OCI-LY1 (cell line): ENCODE measurements at regions not wholly inside any gene's neighbourhood (a gene's known extent, or its start where the extent isn't known, plus 50 kb on each side); places are given as distances from the start of the nearest gene placed in this dataset.

Experiments
- H2AFZ ChIP-seq: fragments of 200-600 bp; sonication (generic), shearing (Covaris generic); 2 replicates; pipeline ENCODE4 v1.6.0; 2014; ENCODE audit warnings: antibody characterized with exemption, mild to moderate bottlenecking, low read length
- H3F3A ChIP-seq: fragments of 200-600 bp; sonication (generic), shearing (Covaris generic); 2 replicates; pipeline ENCODE4 v1.6.0; 2014; ENCODE audit warnings: mild to moderate bottlenecking, antibody characterized with exemption, low read length, moderate library complexity; ENCODE audit not compliant: insufficient read depth
- H3K27ac ChIP-seq: fragments of 200-600 bp; sonication (generic); 2 replicates; pipeline ENCODE4 v1.5.1; 2014; ENCODE audit warnings: low read length, mixed run types, mild to moderate bottlenecking, low read depth; ENCODE audit not compliant: poor library complexity, severe bottlenecking
- H3K27me3 ChIP-seq: fragments of 200-600 bp; sonication (generic); 2 replicates; pipeline ENCODE4 v1.6.0; 2014; ENCODE audit warnings: antibody characterized with exemption, mild to moderate bottlenecking, low read length, moderate library complexity; ENCODE audit not compliant: insufficient read depth
- H3K36me3 ChIP-seq: fragments of 200-600 bp; sonication (generic); 2 replicates; pipeline ENCODE4 v1.6.1; 2014; ENCODE audit warnings: mild to moderate bottlenecking, antibody characterized with exemption, low read length, moderate library complexity, mixed read lengths; ENCODE audit not compliant: insufficient read depth
- H3K4me1 ChIP-seq: fragments of 200-600 bp; sonication (generic); 2 replicates; pipeline ENCODE4 v1.5.1; 2014; ENCODE audit warnings: mild to moderate bottlenecking, low read length, moderate library complexity; ENCODE audit not compliant: insufficient read depth, severe bottlenecking
- H3K4me2 ChIP-seq: fragments of 200-600 bp; sonication (generic), shearing (Covaris generic); 2 replicates; pipeline ENCODE4 v1.6.1; 2014; ENCODE audit warnings: low read length
- H3K4me3 ChIP-seq: fragments of 200-600 bp; sonication (generic); 2 replicates; pipeline ENCODE4 v1.5.1; 2014; ENCODE audit warnings: low read length, low read depth, mild to moderate bottlenecking, mixed read lengths; ENCODE audit not compliant: poor library complexity, severe bottlenecking
- H3K79me2 ChIP-seq: fragments of 200-600 bp; shearing (Covaris generic); 2 replicates; pipeline ENCODE4 v1.6.1; 2016; ENCODE audit warnings: mixed run types, low read length, mixed read lengths; ENCODE audit not compliant: insufficient read depth
- H3K9ac ChIP-seq: fragments of 200-600 bp; sonication (generic), shearing (Covaris generic); 2 replicates; pipeline ENCODE4 v1.6.1; 2014; ENCODE audit warnings: mild to moderate bottlenecking, low read length, mixed read lengths
- H3K9me2 ChIP-seq: fragments of 200-600 bp; sonication (generic), shearing (Covaris generic); 2 replicates; pipeline ENCODE4 v1.6.1; 2014; ENCODE audit warnings: low read depth, mild to moderate bottlenecking, low read length, mixed read lengths
- H3K9me3 ChIP-seq: fragments of 200-600 bp; shearing (Covaris generic); 2 replicates; pipeline ENCODE4 v1.6.1; 2014; ENCODE audit warnings: low read length, mixed read lengths
- H4K20me1 ChIP-seq: fragments of 200-600 bp; sonication (generic), shearing (Covaris generic); 2 replicates; pipeline ENCODE4 v1.6.0; 2016; ENCODE audit warnings: mild to moderate bottlenecking, low read length; ENCODE audit not compliant: insufficient read depth
- CTCF ChIP-seq: fragments of 200-600 bp; sonication (generic), shearing (Covaris generic); IDR thresholded peaks from 2 replicates; pipeline ENCODE4 v1.5.1; 2017; ENCODE audit warnings: mild to moderate bottlenecking, antibody characterized with exemption, low read length, moderate library complexity, mixed read lengths
- EZH2 ChIP-seq: fragments of 200-600 bp; sonication (generic), shearing (Covaris generic); IDR thresholded peaks from 2 replicates; pipeline ENCODE4 v1.8.0; 2017; ENCODE audit warnings: borderline replicate concordance, mixed run types, mild to moderate bottlenecking, antibody characterized with exemption, low read length, moderate library complexity, mixed read lengths

- H3K79me2 ChIP-seq: no peaks in the 10 kb centered on the region
- H3K36me3 ChIP-seq: no peaks in the 10 kb centered on the region
- TF ChIP-seq EZH2 (no peak), CTCF (no peak)
- no peaks in the 10 kb centered on the region for H3K27me3 ChIP-seq
- H3K4me3 ChIP-seq: no peak overlapping the region
- no peaks in the 10 kb centered on the region for H4K20me1 ChIP-seq
- no peak overlapping the region for H3K9ac ChIP-seq
- H3K9me3 ChIP-seq: no peaks in the 10 kb centered on the region
- no peak overlapping the region for H3K27ac ChIP-seq
- no peak overlapping the region for H3K4me2 ChIP-seq
- no peak overlapping the region for H2AFZ ChIP-seq
- H3F3A ChIP-seq: no peaks in the 10 kb centered on the region
- no peaks in the 10 kb centered on the region for H3K4me1 ChIP-seq
- no peaks in the 10 kb centered on the region for H3K9me2 ChIP-seq
Observed at GRCh38 chr3:81080608-81081007, 680.8 kb downstream of the GBE1 start.

- Histone ChIP-seq H2AFZ (no peak overlapping the region), H3K4me3 (no peak overlapping the region), H3K27me3 (no peaks in the 10 kb centered on the region), H3K4me1 (no peaks in the 10 kb centered on the region), H3K4me2 (no peak overlapping the region), H3K9me3 (no peaks in the 10 kb centered on the region), H3K36me3 (no peaks in the 10 kb centered on the region), H3K79me2 (no peaks in the 10 kb centered on the region), H3K9ac (no peak overlapping the region), H4K20me1 (no peaks in the 10 kb centered on the region), H3K9me2 (no peaks in the 10 kb centered on the region), H3F3A (no peaks in the 10 kb centered on the region), H3K27ac (no peak overlapping the region)
- TF ChIP-seq EZH2 (no peak), CTCF (no peak)
Observed at GRCh38 chr3:81072591-81072990, 688.9 kb downstream of the GBE1 start.

- Histone ChIP-seq H3K36me3 (no peaks in the 10 kb centered on the region), H3K27ac (no peak overlapping the region), H3K79me2 (no peaks in the 10 kb centered on the region), H2AFZ (no peak overlapping the region), H3K4me3 (no peak overlapping the region), H3F3A (no peaks in the 10 kb centered on the region), H3K9me2 (no peaks in the 10 kb centered on the region), H3K4me2 (no peak overlapping the region), H4K20me1 (no peaks in the 10 kb centered on the region), H3K9ac (no peak overlapping the region), H3K27me3 (no peaks in the 10 kb centered on the region), H3K9me3 (no peaks in the 10 kb centered on the region), H3K4me1 (no peaks in the 10 kb centered on the region)
- no peak for TF ChIP-seq CTCF
- TF ChIP-seq EZH2: no peak
Observed at GRCh38 chr3:81068546-81068945, 692.9 kb downstream of the GBE1 start.
